ENCODE measurements at regions not wholly inside any gene's neighbourhood (a gene's known extent, or its start where the extent isn't known, plus 50 kb on each side); places are given as distances from the start of the nearest gene placed in this dataset.

DNA sequence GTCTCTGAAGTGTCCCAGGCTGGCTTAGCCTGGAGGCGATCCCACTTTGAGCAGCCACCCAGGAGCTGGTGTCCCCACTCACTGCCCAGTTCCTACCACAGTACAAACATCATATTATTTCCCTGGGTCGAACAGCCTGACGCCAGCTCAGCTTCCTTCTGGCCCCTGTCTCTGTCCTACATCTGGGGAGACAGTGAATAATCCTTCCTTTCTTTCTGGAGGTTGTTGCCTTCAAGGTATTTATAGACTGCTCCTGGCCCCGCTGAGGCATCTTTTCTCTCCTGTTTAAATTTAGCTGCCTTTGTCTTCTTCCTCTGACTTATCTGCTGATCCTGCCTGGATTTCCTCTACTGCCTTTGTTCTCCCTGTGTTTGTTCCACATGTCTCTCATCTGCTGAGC, 56.8 kb upstream of the LRRC55 start:
- H3K9me3 ChIP-seq (ENCODE audit: control insufficient read depth in 2 of 2, low read length in 2 of 2): no peaks in the 10 kb centered on the region
- peaks cover 0 to 2% of the 10 kb centered on the region in 2 donors for H3K4me1 ChIP-seq (ENCODE audit: control insufficient read depth in 2 of 2, insufficient read depth in 2 of 2, low read length in 2 of 2)
- no peak overlapping the region for H3K4me3 ChIP-seq (ENCODE audit: low read length in 2 of 2)
- no peaks in the 10 kb centered on the region for H3K36me3 ChIP-seq (ENCODE audit: control insufficient read depth in 2 of 2, insufficient read depth in 2 of 2, low read length in 2 of 2)
- H3K27ac ChIP-seq (ENCODE audit: low read depth in 2 of 2, low read length in 2 of 2): no peak overlapping the region
- no peak overlapping the region for H3K9ac ChIP-seq (ENCODE audit: low read depth in 1 of 2, low read length in 2 of 2)
- H3K27me3 ChIP-seq (ENCODE audit: control insufficient read depth in 2 of 2, insufficient read depth in 2 of 2, low read length in 2 of 2): no peaks in the 10 kb centered on the region

DNA sequence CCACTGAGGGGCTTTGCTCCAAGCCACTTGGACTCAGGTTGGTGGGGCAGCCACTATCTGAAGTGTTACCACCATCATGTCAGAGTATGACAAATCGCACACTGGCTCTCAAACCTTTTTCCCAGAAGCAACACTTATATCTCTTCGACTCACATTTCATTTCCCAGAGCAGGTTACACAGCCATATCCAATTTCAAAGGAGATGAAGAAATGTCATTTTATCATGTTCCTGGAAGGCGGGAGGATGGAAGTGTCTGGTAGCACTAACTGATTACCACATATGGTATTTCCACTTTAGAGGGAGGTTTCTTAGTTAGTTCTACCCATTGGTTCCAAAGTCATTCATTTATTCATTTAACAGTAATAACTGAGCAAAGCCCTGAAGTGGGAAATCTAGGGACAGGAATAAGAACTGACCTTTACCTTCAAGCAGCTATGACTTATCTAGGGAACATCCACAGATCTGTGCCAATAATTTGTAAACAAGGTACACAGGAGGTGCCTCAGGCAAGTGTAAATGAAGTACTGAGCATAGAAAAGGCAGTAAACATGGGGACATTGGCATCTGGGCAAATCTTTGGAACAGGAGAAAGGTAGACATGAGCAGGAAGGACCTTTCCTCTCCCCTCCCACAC, 54.9 kb upstream of the LRRC55 start:
- H3K9me3 ChIP-seq (ENCODE audit: control insufficient read depth in 2 of 2, low read length in 2 of 2): no peaks in the 10 kb centered on the region
- no peak overlapping the region for H3K27ac ChIP-seq (ENCODE audit: low read depth in 2 of 2, low read length in 2 of 2)
- H3K9ac ChIP-seq (ENCODE audit: low read depth in 1 of 2, low read length in 2 of 2): no peak overlapping the region

DNA sequence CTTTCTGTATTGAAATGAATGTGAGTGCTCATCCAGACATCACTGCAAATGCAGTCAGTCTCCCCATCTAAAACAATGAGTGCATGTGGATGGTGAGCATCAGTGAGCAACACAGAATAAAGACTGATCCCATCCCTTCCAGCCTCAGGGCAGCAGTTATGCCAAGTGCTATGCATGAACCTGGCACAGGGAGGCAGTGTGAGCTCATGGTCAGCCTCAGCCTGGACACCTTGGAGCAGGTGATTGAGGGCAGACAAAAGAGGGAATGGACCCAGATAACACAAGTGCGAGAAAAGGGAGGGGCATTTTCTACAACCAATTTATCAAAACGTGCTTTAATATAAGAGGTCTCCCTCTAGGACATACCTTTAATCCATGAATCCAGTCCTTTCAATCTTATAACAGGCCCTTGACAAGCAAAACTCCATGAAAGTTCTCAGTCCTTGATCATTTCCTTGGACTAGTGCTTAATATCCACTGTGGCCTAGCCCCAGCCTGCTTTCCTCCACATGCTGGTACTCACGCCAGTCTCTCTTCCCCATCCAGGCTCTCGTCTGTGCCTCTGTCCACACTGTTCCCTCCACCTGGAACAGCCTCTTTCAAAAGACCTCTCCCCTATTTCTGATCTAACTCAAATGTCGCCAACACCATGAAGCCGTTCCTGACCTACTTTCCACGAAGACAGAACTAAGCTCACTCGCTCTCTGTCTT, 50.5 kb upstream of the LRRC55 start:
- H3K9me3 ChIP-seq (ENCODE audit: control insufficient read depth in 2 of 2, low read length in 2 of 2): no peaks in the 10 kb centered on the region
- H3K27ac ChIP-seq (ENCODE audit: low read depth in 2 of 2, low read length in 2 of 2): no peak overlapping the region
- no peak overlapping the region for H3K4me3 ChIP-seq (ENCODE audit: low read length in 2 of 2)
- H3K27me3 ChIP-seq (ENCODE audit: control insufficient read depth in 2 of 2, insufficient read depth in 2 of 2, low read length in 2 of 2): no peaks in the 10 kb centered on the region
- no peaks in the 10 kb centered on the region for H3K4me1 ChIP-seq (ENCODE audit: control insufficient read depth in 2 of 2, insufficient read depth in 2 of 2, low read length in 2 of 2)
- H3K36me3 ChIP-seq (ENCODE audit: control insufficient read depth in 2 of 2, insufficient read depth in 2 of 2, low read length in 2 of 2): no peaks in the 10 kb centered on the region
- no peak overlapping the region for H3K9ac ChIP-seq (ENCODE audit: low read depth in 1 of 2, low read length in 2 of 2)

More for the DNA sequence above, 54.9 kb upstream of the LRRC55 start:
- Histone ChIP-seq H3K4me3 (ENCODE audit: low read length in 2 of 2) (no peak overlapping the region), H3K36me3 (ENCODE audit: control insufficient read depth in 2 of 2, insufficient read depth in 2 of 2, low read length in 2 of 2) (no peaks in the 10 kb centered on the region), H3K4me1 (ENCODE audit: control insufficient read depth in 2 of 2, insufficient read depth in 2 of 2, low read length in 2 of 2) (peaks cover 0 to 2% of the 10 kb centered on the region in 2 donors), H3K27me3 (ENCODE audit: control insufficient read depth in 2 of 2, insufficient read depth in 2 of 2, low read length in 2 of 2) (no peaks in the 10 kb centered on the region)
